Activated effector memory CD4-positive, alpha-beta T cell treated with anti-CD3 and anti-CD28 coated beads, Interleukin-2, amount 50 U/mL, for 16 hours (primary cell): ENCODE measurements at regions not wholly inside any gene's neighbourhood (a gene's known extent, or its start where the extent isn't known, plus 50 kb on each side); places are given as distances from the start of the nearest gene placed in this dataset.

ENCODE experiments used
- DNase-seq: peaks from one replicate; pipeline ENCODE4 v3.0.0-alpha.2; 2020

GRCh38 chr5:159826351-159827214, 89.7 kb upstream of the ADRA1B start:
- no peak for DNase-seq

GRCh38 chr5:159827861-159828260, 88.4 kb upstream of the ADRA1B start:
- DNase-seq, result no peak

GRCh38 chr5:159832073-159832472, 84.2 kb upstream of the ADRA1B start:
- no peak for DNase-seq

- no peak for DNase-seq
Observed at GRCh38 chr5:159833088-159833487, 83.2 kb upstream of the ADRA1B start.

GRCh38 chr5:159833846-159834245, 82.4 kb upstream of the ADRA1B start:
- DNase-seq, result no peak

- no peak for DNase-seq
Observed at GRCh38 chr5:159835548-159835947, 80.7 kb upstream of the ADRA1B start.

- DNase-seq, result no peak
Observed at GRCh38 chr5:159836691-159837090, 79.6 kb upstream of the ADRA1B start.

- DNase-seq, result no peak
Observed at GRCh38 chr5:159837860-159838259, 78.4 kb upstream of the ADRA1B start.

- no peak for DNase-seq
Observed at GRCh38 chr5:159838551-159839222, 77.6 kb upstream of the ADRA1B start.

- DNase-seq, result no peak
Observed at GRCh38 chr5:159844267-159845121, 71.8 kb upstream of the ADRA1B start.

- DNase-seq, result no peak
Observed at GRCh38 chr5:159849437-159850083, 66.7 kb upstream of the ADRA1B start.

- DNase-seq, result no peak
Observed at GRCh38 chr5:159850160-159850559, 66.1 kb upstream of the ADRA1B start.

- no peak for DNase-seq
Observed at GRCh38 chr5:159851053-159851452, 65.2 kb upstream of the ADRA1B start.

- DNase-seq, result no peak
Observed at GRCh38 chr5:159854916-159855315, 61.4 kb upstream of the ADRA1B start.

GRCh38 chr5:159855476-159856191, 60.6 kb upstream of the ADRA1B start:
- no peak for DNase-seq

GRCh38 chr5:159858871-159859270, 57.4 kb upstream of the ADRA1B start:
- no peak for DNase-seq

- no peak for DNase-seq
Observed at GRCh38 chr5:159861086-159861485, 55.2 kb upstream of the ADRA1B start.

GRCh38 chr5:159864885-159865691, 51.2 kb upstream of the ADRA1B start:
- DNase-seq, result no peak

- DNase-seq, result no peak
Observed at GRCh38 chr5:159866093-159866492, 50.2 kb upstream of the ADRA1B start.
